Transverse colon (tissue), 4 donors: ENCODE measurements at regions not wholly inside any gene's neighbourhood (a gene's known extent, or its start where the extent isn't known, plus 50 kb on each side); places are given as distances from the start of the nearest gene placed in this dataset.

Source experiments
- DNase-seq: peaks from one replicate; pipeline ENCODE4 v3.0.0-alpha.2; 2019
- H3K27ac ChIP-seq, 4 donors: fragments of 200-600 bp; sonication (generic); 2 replicates each; pipeline ENCODE4 v1.5.1; 2016 to 2018; ENCODE audit warnings: inconsistent platforms in 4 of 4
- H3K27me3 ChIP-seq: fragments of 200-600 bp; sonication (generic); 2 replicates; pipeline ENCODE4 v1.5.1; 2017; ENCODE audit warnings: inconsistent platforms
- H3K36me3 ChIP-seq, 4 donors: fragments of 200-600 bp; sonication (generic); 2 replicates each; pipeline ENCODE4 v1.5.1; 2017 to 2019; ENCODE audit warnings: inconsistent platforms in 4 of 4
- H3K4me1 ChIP-seq, 4 donors: fragments of 200-600 bp; sonication (generic); 2 replicates each; pipeline ENCODE4 v1.5.1; 2017 to 2020; ENCODE audit warnings: inconsistent platforms in 4 of 4
- H3K4me3 ChIP-seq, 4 donors: fragments of 200-600 bp; sonication (generic); 1 replicate in 1 of 4; 2 replicates in 3 of 4; pipeline versions ENCODE4 v1.5.1 to v1.6.1; 2017 to 2019; ENCODE audit warnings: inconsistent platforms in 4 of 4
- H3K9me3 ChIP-seq, 2 donors: fragments of 200-600 bp; sonication (generic); 2 replicates each; pipeline ENCODE4 v1.5.1; 2017 to 2019; ENCODE audit warnings: inconsistent platforms in 2 of 2
- EP300 ChIP-seq: sonication (generic); formaldehyde crosslinking; IDR thresholded peaks from one replicate; pipeline ENCODE4 v1.6.1; 2017; ENCODE audit warnings: antibody characterized with exemption, low read depth
- POLR2A ChIP-seq: fragments of 450-650 bp; IDR thresholded peaks from one replicate; pipeline ENCODE4 v1.6.1; 2016; ENCODE audit warnings: antibody characterized with exemption, mild to moderate bottlenecking, moderate library complexity
- POLR2AphosphoS5 ChIP-seq, 3 donors: sonication (generic); formaldehyde crosslinking; IDR thresholded peaks; one replicate each; pipeline ENCODE4 v1.6.1; 2016; ENCODE audit warnings: antibody characterized with exemption in 3 of 3
- WGBS, 2 donors: methylation state at CpG; one replicate each; pipeline ENCODE4 v1.1.5; 2018; ENCODE audit warnings: low coverage in 1 of 2; 5-methylcytosine and 5-hydroxymethylcytosine counted together
- in situ Hi-C, 4 donors: fragments of 200-750 bp; cut with MboI; loops; one replicate each; pipeline versions ENCODE4 v1.15.0 to v1.15.1; 2017; ENCODE audit warnings: low sequenced_read_pairs in 3 of 4, low pct_ligation_motif_present in 1 of 4, low pct_unique_long_range_greater_than_20kb in 1 of 4
- intact Hi-C: fragments of 100-400 bp; cut with DNase I; formaldehyde crosslinking; loops from one replicate; pipeline ENCODE4 v1.15.1; 2023; ENCODE audit warnings: low total_unique reads
- TF ChIP-seq, protein P1 (sequence below), 5 experiments: fragments of 200-600 bp in 3 of 5; fragments of 450-650 bp in 2 of 5; sonication (generic) in 3 of 5; IDR thresholded peaks; 1 replicate in 2 of 5; 2 replicates in 3 of 5; pipeline ENCODE4 v1.5.1; 2016 to 2017; ENCODE audit warnings: antibody characterized with exemption in 5 of 5, inconsistent platforms in 3 of 5, mild to moderate bottlenecking in 2 of 5, moderate library complexity in 1 of 5

DNA sequence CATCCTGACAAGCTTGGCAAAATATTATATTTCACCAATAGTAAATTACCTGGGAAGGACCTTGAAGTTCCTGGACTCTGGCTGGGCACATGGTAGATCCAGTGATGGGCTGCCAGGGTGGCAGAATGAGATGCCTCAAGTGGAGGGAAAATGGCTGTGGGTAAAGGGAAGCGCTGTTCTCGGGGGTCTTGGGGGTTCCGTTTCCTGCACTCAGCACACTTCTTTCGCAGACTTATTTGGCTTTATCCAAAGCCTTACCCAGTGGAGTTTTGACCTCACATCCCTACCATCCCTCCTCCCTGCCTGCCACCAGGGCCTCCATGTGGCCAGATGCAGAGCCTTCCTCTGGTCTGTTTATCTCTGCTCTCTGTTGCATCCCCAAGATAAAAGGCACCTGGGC lies 654.9 kb upstream of the HS6ST1 start:
- Histone ChIP-seq H3K9me3 (no peaks in the 10 kb centered on the region), H3K4me3 (no peak overlapping the region), H3K27me3 (no peaks in the 10 kb centered on the region), H3K4me1 (no peaks in the 10 kb centered on the region), H3K36me3 (no peaks in the 10 kb centered on the region), H3K27ac (no peak overlapping the region)
- TF ChIP-seq, protein P1, sequence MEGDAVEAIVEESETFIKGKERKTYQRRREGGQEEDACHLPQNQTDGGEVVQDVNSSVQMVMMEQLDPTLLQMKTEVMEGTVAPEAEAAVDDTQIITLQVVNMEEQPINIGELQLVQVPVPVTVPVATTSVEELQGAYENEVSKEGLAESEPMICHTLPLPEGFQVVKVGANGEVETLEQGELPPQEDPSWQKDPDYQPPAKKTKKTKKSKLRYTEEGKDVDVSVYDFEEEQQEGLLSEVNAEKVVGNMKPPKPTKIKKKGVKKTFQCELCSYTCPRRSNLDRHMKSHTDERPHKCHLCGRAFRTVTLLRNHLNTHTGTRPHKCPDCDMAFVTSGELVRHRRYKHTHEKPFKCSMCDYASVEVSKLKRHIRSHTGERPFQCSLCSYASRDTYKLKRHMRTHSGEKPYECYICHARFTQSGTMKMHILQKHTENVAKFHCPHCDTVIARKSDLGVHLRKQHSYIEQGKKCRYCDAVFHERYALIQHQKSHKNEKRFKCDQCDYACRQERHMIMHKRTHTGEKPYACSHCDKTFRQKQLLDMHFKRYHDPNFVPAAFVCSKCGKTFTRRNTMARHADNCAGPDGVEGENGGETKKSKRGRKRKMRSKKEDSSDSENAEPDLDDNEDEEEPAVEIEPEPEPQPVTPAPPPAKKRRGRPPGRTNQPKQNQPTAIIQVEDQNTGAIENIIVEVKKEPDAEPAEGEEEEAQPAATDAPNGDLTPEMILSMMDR (IDR thresholded peaks at IDR 0.05): no peak
- TF ChIP-seq EP300: no peak
- in situ Hi-C loops (no loop called here), intact Hi-C loops (no loop called here)
- DNase-seq: no peak
- 95% methylated on average over 4 of the region's 4 CpGs; no CpG with 5 or more reads in 1 of the 2 donors for WGBS, 2 donors

DNA sequence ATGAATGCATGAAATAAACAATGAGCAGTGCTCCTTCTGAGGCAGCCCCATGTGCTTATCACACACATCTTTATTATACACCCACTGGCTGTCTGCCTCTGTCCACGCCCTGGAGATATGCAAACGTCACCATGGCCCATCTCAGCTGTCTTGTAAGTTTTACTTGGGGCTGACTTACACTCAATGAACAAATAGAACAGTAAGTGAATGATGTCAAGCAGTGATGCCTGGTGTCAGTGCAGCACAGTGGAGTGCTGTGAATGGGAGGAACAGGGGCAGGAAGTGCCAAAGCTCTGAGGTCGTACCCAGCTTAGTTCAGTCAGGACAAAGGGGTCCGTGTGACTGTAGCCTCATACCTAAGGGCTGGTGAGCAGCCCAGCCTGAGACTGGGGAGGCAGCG lies 659.5 kb upstream of the HS6ST1 start:
- intact Hi-C loops: no loop called here
- Histone ChIP-seq H3K36me3 (no peaks in the 10 kb centered on the region), H3K4me3 (no peak overlapping the region), H3K4me1 (no peaks in the 10 kb centered on the region), H3K9me3 (no peaks in the 10 kb centered on the region), H3K27me3 (no peaks in the 10 kb centered on the region), H3K27ac (no peak overlapping the region)
- 31% methylated on average over 5 of the region's 5 CpGs; no CpG with 5 or more reads in 1 of the 2 donors for WGBS, 2 donors
- TF ChIP-seq POLR2A: no peak
- TF ChIP-seq, protein P1 (IDR thresholded peaks at IDR 0.05): no peak
- no peak for TF ChIP-seq EP300
- TF ChIP-seq POLR2AphosphoS5 (IDR thresholded peaks at IDR 0.05): no peak
- DNase-seq: peak; percentile 10
- in situ Hi-C loops: no loop called here

GRCh38 chr2:128979182-128979581 lies 660.5 kb upstream of the HS6ST1 start:
- intact Hi-C loops (no loop called here), in situ Hi-C loops (no loop called here)
- Histone ChIP-seq H3K27me3 (no peaks in the 10 kb centered on the region), H3K36me3 (no peaks in the 10 kb centered on the region), H3K4me1 (no peaks in the 10 kb centered on the region), H3K27ac (no peak overlapping the region), H3K9me3 (no peaks in the 10 kb centered on the region), H3K4me3 (no peak overlapping the region)
- 80 to 84% methylated on average over 3 to 8 of the region's 8 CpGs for WGBS, 2 donors
- no peak for TF ChIP-seq EP300
- TF ChIP-seq, protein P1 (IDR thresholded peaks at IDR 0.05): no peak
- no peak for TF ChIP-seq POLR2AphosphoS5 (IDR thresholded peaks at IDR 0.05)
- TF ChIP-seq POLR2A: no peak
- DNase-seq: no peak

DNA sequence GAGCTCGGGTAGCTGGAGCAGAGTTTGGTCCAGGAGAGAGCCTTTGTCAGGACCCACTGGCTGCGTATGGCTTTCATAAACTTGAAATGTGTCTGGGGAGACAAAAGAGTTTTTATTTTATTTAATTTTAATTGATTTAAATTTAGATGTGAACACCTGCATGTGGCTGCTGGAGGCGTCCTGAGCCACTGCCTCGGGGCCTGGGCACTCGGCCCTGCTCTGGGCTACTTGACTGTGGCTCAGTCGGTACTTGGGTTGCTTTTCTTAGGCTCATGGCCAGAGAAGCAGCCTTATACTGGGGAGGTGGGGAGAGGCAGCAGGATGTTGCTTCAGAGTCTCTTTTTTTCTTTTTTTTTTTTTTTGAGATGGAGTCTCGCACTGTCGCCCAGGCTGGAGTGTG lies 661.8 kb upstream of the HS6ST1 start:
- 82 to 87% methylated on average over 2 to 8 of the region's 8 CpGs for WGBS, 2 donors
- Histone ChIP-seq H3K27me3 (no peaks in the 10 kb centered on the region), H3K36me3 (no peaks in the 10 kb centered on the region), H3K4me1 (no peaks in the 10 kb centered on the region), H3K9me3 (no peaks in the 10 kb centered on the region), H3K27ac (no peak overlapping the region), H3K4me3 (no peak overlapping the region)
- intact Hi-C loops: no loop called here
- in situ Hi-C loops: no loop called here
- TF ChIP-seq POLR2AphosphoS5 (IDR thresholded peaks at IDR 0.05): no peak
- TF ChIP-seq EP300: no peak
- TF ChIP-seq, protein P1 (IDR thresholded peaks at IDR 0.05): no peak
- TF ChIP-seq POLR2A: no peak
- DNase-seq: no peak
